Epithelial cell of proximal tubule (primary cell): ENCODE measurements at regions not wholly inside any gene's neighbourhood (a gene's known extent, or its start where the extent isn't known, plus 50 kb on each side); places are given as distances from the start of the nearest gene placed in this dataset.
A peak's percentile ranks its signal among the peaks of the same experiment; 100 is the strongest.

ENCODE experiments used
- DNase-seq: peaks from one replicate; pipeline ENCODE4 v3.0.0-alpha.2; 2011; ENCODE audit warnings: low read depth
- H3K4me3 ChIP-seq: 2 replicates; pipeline ENCODE4 v1.5.1; 2011; ENCODE audit warnings: low read depth, mild to moderate bottlenecking, low read length
- CTCF ChIP-seq: conservative IDR thresholded peaks from 2 replicates; pipeline ENCODE4 v1.5.1; 2012; ENCODE audit warnings: low read depth, mild to moderate bottlenecking, low read length

GRCh38 chr11:115670538-115671205 lies 166.5 kb upstream of the CADM1 start:
- no peak for TF ChIP-seq CTCF
- no peak overlapping the region for H3K4me3 ChIP-seq
- DNase-seq: no peak

GRCh38 chr11:115665958-115666357 lies 161.7 kb upstream of the CADM1 start:
- DNase-seq: no peak
- TF ChIP-seq CTCF: no peak
- H3K4me3 ChIP-seq: no peak overlapping the region

GRCh38 chr11:115665175-115665821 lies 161.1 kb upstream of the CADM1 start:
- no peak overlapping the region for H3K4me3 ChIP-seq
- TF ChIP-seq CTCF: no peak
- no peak for DNase-seq

- H3K4me3 ChIP-seq: no peak overlapping the region
- no peak for TF ChIP-seq CTCF
- no peak for DNase-seq
Observed at GRCh38 chr11:115664313-115664712, 160.1 kb upstream of the CADM1 start.

- no peak for TF ChIP-seq CTCF
- H3K4me3 ChIP-seq: no peak overlapping the region
- no peak for DNase-seq
Observed at GRCh38 chr11:115663790-115664189, 159.6 kb upstream of the CADM1 start.

GRCh38 chr11:115660030-115660805 lies 156.0 kb upstream of the CADM1 start:
- peak overlapping the region; percentile 57 for H3K4me3 ChIP-seq
- no peak for TF ChIP-seq CTCF

More at GRCh38 chr11:115660030-115660805, 156.0 kb upstream of the CADM1 start:
- DNase-seq: no peak
